Esophagus muscularis mucosa (tissue), 4 donors: ENCODE measurements at regions not wholly inside any gene's neighbourhood (a gene's known extent, or its start where the extent isn't known, plus 50 kb on each side); places are given as distances from the start of the nearest gene placed in this dataset.

ENCODE experiments used
- CTCF ChIP-seq, 3 experiments: fragments of 200-600 bp in 2 of 3; fragments of 450-650 bp in 1 of 3; sonication (generic) in 2 of 3; IDR thresholded peaks; one replicate each; pipeline ENCODE4 v1.5.1; 2017 to 2019; ENCODE audit warnings: antibody characterized with exemption in 3 of 3, mild to moderate bottlenecking in 2 of 3, moderate library complexity in 1 of 3
- EP300 ChIP-seq: sonication (generic); formaldehyde crosslinking; IDR thresholded peaks from one replicate; pipeline ENCODE4 v1.6.1; 2017; ENCODE audit warnings: antibody characterized with exemption
- POLR2A ChIP-seq: fragments of 450-650 bp; IDR thresholded peaks from one replicate; pipeline ENCODE4 v1.6.1; 2017; ENCODE audit warnings: antibody characterized with exemption, moderate library complexity, mild to moderate bottlenecking, low read depth
- POLR2AphosphoS5 ChIP-seq, 2 donors: sonication (generic); formaldehyde crosslinking; IDR thresholded peaks; one replicate each; pipeline ENCODE4 v1.6.1; 2017; ENCODE audit warnings: antibody characterized with exemption in 2 of 2

GRCh38 chr5:168056499-168057182, 234.8 kb upstream of the WWC1 start:
- TF ChIP-seq POLR2AphosphoS5 (IDR thresholded peaks at IDR 0.05) (no peak), CTCF (IDR thresholded peaks at IDR 0.05) (no peak), EP300 (no peak), POLR2A (no peak)
